ENCODE measurements at regions not wholly inside any gene's neighbourhood (a gene's known extent, or its start where the extent isn't known, plus 50 kb on each side); places are given as distances from the start of the nearest gene placed in this dataset.

- H3K4me1 ChIP-seq, result no peaks in the 10 kb centered on the region
- DNase-seq, result no peak
- TF ChIP-seq POLR2A (IDR thresholded peaks at IDR 0.05) (no peak), CTCF (IDR thresholded peaks at IDR 0.05) (no peak)
- WGBS, 2 donors, result 42 to 47% methylated on average over 4 of the region's 4 CpGs
- no peaks in the 10 kb centered on the region for H3K27me3 ChIP-seq
- H3K27ac ChIP-seq, result no peak overlapping the region
- H3K36me3 ChIP-seq, result no peaks in the 10 kb centered on the region
- no peaks in the 10 kb centered on the region for H3K9me3 ChIP-seq
- intact Hi-C loops (cut with DNase I), result no loop called here
- H3K4me3 ChIP-seq (replicated peaks in 1 of 3), result no peak overlapping the region
Observed at GRCh38 chr4:175378372-175378771, 433.7 kb downstream of the GPM6A start.

GRCh38 chr4:175380841-175381240 lies 431.2 kb downstream of the GPM6A start:
- no peaks in the 10 kb centered on the region for H3K36me3 ChIP-seq
- H3K27ac ChIP-seq, result no peak overlapping the region
- H3K4me3 ChIP-seq (replicated peaks in 1 of 3), result no peak overlapping the region
- H3K9me3 ChIP-seq, result no peaks in the 10 kb centered on the region
- no peak for TF ChIP-seq POLR2A (IDR thresholded peaks at IDR 0.05)
- TF ChIP-seq CTCF (IDR thresholded peaks at IDR 0.05), result no peak
- intact Hi-C loops (cut with DNase I), result no loop called here
- no peaks in the 10 kb centered on the region for H3K27me3 ChIP-seq
- 47 to 59% methylated on average over 6 of the region's 6 CpGs for WGBS, 2 donors
- no peaks in the 10 kb centered on the region for H3K4me1 ChIP-seq
- no peak for DNase-seq

GRCh38 chr4:175385797-175386196 lies 426.3 kb downstream of the GPM6A start:
- no peaks in the 10 kb centered on the region for H3K36me3 ChIP-seq
- no peak for TF ChIP-seq CTCF (IDR thresholded peaks at IDR 0.05)
- TF ChIP-seq POLR2A (IDR thresholded peaks at IDR 0.05), result no peak
- no peaks in the 10 kb centered on the region for H3K9me3 ChIP-seq
- no peak overlapping the region for H3K4me3 ChIP-seq (replicated peaks in 1 of 3)
- intact Hi-C loops (cut with DNase I), result no loop called here
- no peaks in the 10 kb centered on the region for H3K27me3 ChIP-seq
- H3K27ac ChIP-seq, result no peak overlapping the region
- no peak for DNase-seq
- 73 to 79% methylated on average over 1 of the region's 1 CpG for WGBS, 2 donors
- no peaks in the 10 kb centered on the region for H3K4me1 ChIP-seq

- no peak for DNase-seq
- no peak for TF ChIP-seq CTCF (IDR thresholded peaks at IDR 0.05)
- TF ChIP-seq POLR2A (IDR thresholded peaks at IDR 0.05), result no peak
- Histone ChIP-seq H3K27ac (no peak overlapping the region), H3K4me1 (no peaks in the 10 kb centered on the region), H3K36me3 (no peaks in the 10 kb centered on the region), H3K4me3 (replicated peaks in 1 of 3) (no peak overlapping the region), H3K27me3 (no peaks in the 10 kb centered on the region), H3K9me3 (no peaks in the 10 kb centered on the region)
- intact Hi-C loops (cut with DNase I), result no loop called here
- 72 to 92% methylated on average over 6 to 9 of the region's 9 CpGs for WGBS, 2 donors
Observed at GRCh38 chr4:175386776-175387507, 425.1 kb downstream of the GPM6A start.

GRCh38 chr4:175394208-175394607 lies 417.9 kb downstream of the GPM6A start:
- Histone ChIP-seq H3K27me3 (no peaks in the 10 kb centered on the region), H3K4me3 (replicated peaks in 1 of 3) (no peak overlapping the region), H3K4me1 (no peaks in the 10 kb centered on the region), H3K9me3 (no peaks in the 10 kb centered on the region), H3K36me3 (no peaks in the 10 kb centered on the region), H3K27ac (no peak overlapping the region)
- no peak for TF ChIP-seq POLR2A (IDR thresholded peaks at IDR 0.05)
- no peak for TF ChIP-seq CTCF (IDR thresholded peaks at IDR 0.05)
- DNase-seq, result no peak
- intact Hi-C loops (cut with DNase I), result no loop called here

All from thyroid gland (tissue), 4 donors.